Transverse colon (tissue), 4 donors: ENCODE measurements at regions not wholly inside any gene's neighbourhood (a gene's known extent, or its start where the extent isn't known, plus 50 kb on each side); places are given as distances from the start of the nearest gene placed in this dataset.

ENCODE experiments used
- EP300 ChIP-seq: sonication (generic); formaldehyde crosslinking; IDR thresholded peaks from one replicate; pipeline ENCODE4 v1.6.1; 2017; ENCODE audit warnings: antibody characterized with exemption, low read depth
- POLR2A ChIP-seq: fragments of 450-650 bp; IDR thresholded peaks from one replicate; pipeline ENCODE4 v1.6.1; 2016; ENCODE audit warnings: antibody characterized with exemption, mild to moderate bottlenecking, moderate library complexity
- POLR2AphosphoS5 ChIP-seq, 3 donors: sonication (generic); formaldehyde crosslinking; IDR thresholded peaks; one replicate each; pipeline ENCODE4 v1.6.1; 2016; ENCODE audit warnings: antibody characterized with exemption in 3 of 3
- TF ChIP-seq, protein P1 (sequence below), 5 experiments: fragments of 200-600 bp in 3 of 5; fragments of 450-650 bp in 2 of 5; sonication (generic) in 3 of 5; IDR thresholded peaks; 1 replicate in 2 of 5; 2 replicates in 3 of 5; pipeline ENCODE4 v1.5.1; 2016 to 2017; ENCODE audit warnings: antibody characterized with exemption in 5 of 5, inconsistent platforms in 3 of 5, mild to moderate bottlenecking in 2 of 5, moderate library complexity in 1 of 5

DNA sequence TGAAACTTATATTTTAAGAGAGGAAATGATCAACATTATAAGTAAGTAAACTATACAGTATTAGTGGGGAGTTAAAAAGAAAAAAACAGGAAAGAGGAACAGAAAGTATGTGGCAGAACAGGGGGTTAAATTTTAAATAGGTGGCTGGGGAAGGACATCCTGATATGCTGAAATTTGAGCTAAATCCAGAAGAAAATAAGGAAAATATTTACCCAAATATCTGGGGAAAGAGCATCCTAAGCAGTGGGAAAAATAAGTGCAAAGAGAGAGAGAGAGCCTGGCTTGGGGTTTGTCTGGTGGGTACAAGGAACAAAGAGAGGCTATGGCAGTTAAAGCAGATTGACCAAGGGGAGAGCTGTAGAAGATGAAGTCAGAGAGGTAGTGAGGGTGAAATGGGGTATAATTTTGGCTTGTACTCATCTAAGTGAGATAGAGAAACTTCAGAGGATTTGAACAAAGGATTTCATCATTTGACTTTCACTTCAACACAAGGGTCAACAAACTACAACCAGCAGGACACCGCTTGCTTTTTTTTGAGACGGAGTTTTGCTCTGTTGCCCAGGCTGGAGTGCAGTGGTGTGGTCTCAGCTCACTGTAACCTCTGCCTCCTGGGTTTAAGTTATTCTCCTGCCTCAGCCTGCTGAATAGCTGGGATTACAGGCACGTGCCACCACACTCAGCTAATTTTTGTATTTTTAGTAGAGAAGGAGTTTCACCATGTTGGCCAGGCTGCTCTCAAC lies 328.4 kb upstream of the CNR1 start:
- TF ChIP-seq, protein P1, sequence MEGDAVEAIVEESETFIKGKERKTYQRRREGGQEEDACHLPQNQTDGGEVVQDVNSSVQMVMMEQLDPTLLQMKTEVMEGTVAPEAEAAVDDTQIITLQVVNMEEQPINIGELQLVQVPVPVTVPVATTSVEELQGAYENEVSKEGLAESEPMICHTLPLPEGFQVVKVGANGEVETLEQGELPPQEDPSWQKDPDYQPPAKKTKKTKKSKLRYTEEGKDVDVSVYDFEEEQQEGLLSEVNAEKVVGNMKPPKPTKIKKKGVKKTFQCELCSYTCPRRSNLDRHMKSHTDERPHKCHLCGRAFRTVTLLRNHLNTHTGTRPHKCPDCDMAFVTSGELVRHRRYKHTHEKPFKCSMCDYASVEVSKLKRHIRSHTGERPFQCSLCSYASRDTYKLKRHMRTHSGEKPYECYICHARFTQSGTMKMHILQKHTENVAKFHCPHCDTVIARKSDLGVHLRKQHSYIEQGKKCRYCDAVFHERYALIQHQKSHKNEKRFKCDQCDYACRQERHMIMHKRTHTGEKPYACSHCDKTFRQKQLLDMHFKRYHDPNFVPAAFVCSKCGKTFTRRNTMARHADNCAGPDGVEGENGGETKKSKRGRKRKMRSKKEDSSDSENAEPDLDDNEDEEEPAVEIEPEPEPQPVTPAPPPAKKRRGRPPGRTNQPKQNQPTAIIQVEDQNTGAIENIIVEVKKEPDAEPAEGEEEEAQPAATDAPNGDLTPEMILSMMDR (IDR thresholded peaks at IDR 0.05) = no peak
- TF ChIP-seq POLR2A (no peak), EP300 (no peak), POLR2AphosphoS5 (IDR thresholded peaks at IDR 0.05) (no peak)
